SK-N-SH treated with all-trans-retinoic acid at 6 μM for 48 hours (cell line): ENCODE measurements at regions not wholly inside any gene's neighbourhood (a gene's known extent, or its start where the extent isn't known, plus 50 kb on each side); places are given as distances from the start of the nearest gene placed in this dataset.

Experiments
- ATAC-seq: fragments of 200-7000 bp; cut with Tn5 transposase; 3 replicates; pipeline ENCODE4 v1.9.1; 2020; ENCODE audit warnings: mild to moderate bottlenecking, moderate library complexity
- BACH2 ChIP-seq: fragments of 250-450 bp; sonication (Bioruptor Pico); IDR thresholded peaks from 2 replicates; pipeline ENCODE4 v1.9.0; 2021; ENCODE audit warnings: mild to moderate bottlenecking, borderline replicate concordance
- CREB5 ChIP-seq: fragments of 250-450 bp; sonication (Bioruptor Pico); IDR thresholded peaks from 2 replicates; pipeline ENCODE4 v1.5.1; 2020; ENCODE audit warnings: low read depth, mild to moderate bottlenecking, moderate library complexity
- CSDC2 ChIP-seq: fragments of 250-450 bp; sonication (Bioruptor Pico); IDR thresholded peaks from 2 replicates; pipeline ENCODE4 v1.5.0; 2020; ENCODE audit warnings: mild to moderate bottlenecking, moderate library complexity
- CSRNP3 ChIP-seq: fragments of 250-450 bp; sonication (Bioruptor Pico); IDR thresholded peaks from 2 replicates; pipeline ENCODE4 v1.5.1; 2021; ENCODE audit warnings: mild to moderate bottlenecking, moderate library complexity
- ESRRG ChIP-seq: fragments of 250-450 bp; sonication (Bioruptor Pico); IDR thresholded peaks from 2 replicates; pipeline ENCODE4 v1.6.1; 2021; ENCODE audit warnings: mild to moderate bottlenecking
- GLIS3 ChIP-seq: fragments of 250-450 bp; sonication (Bioruptor Pico); IDR thresholded peaks from 2 replicates; pipeline ENCODE4 v1.5.0; 2020; ENCODE audit warnings: mild to moderate bottlenecking, moderate library complexity
- ISL1 ChIP-seq: fragments of 250-450 bp; sonication (Bioruptor Pico); IDR thresholded peaks from 2 replicates; pipeline ENCODE4 v2.1.2; 2022; ENCODE audit warnings: mild to moderate bottlenecking, moderate library complexity
- OSR1 ChIP-seq: fragments of 250-450 bp; sonication (Bioruptor Pico); IDR thresholded peaks from 2 replicates; pipeline ENCODE4 v1.8.0; 2022; ENCODE audit warnings: moderate library complexity, mild to moderate bottlenecking, inconsistent platforms
- PATZ1 ChIP-seq: fragments of 250-450 bp; sonication (Bioruptor Pico); IDR thresholded peaks from 2 replicates; pipeline ENCODE4 v1.8.0; 2020; ENCODE audit warnings: mild to moderate bottlenecking, moderate library complexity, borderline replicate concordance
- POU6F1 ChIP-seq: fragments of 250-450 bp; sonication (Bioruptor Pico); IDR thresholded peaks from 2 replicates; pipeline ENCODE4 v1.8.0; 2021; ENCODE audit warnings: low read depth, mild to moderate bottlenecking, moderate library complexity, borderline replicate concordance
- RARB ChIP-seq: fragments of 250-450 bp; sonication (Bioruptor Pico); IDR thresholded peaks from 2 replicates; pipeline ENCODE4 v1.8.0; 2021; ENCODE audit warnings: mild to moderate bottlenecking, moderate library complexity
- TCF4 ChIP-seq: fragments of 250-450 bp; sonication (Bioruptor Pico); IDR thresholded peaks from 2 replicates; pipeline ENCODE4 v1.8.0; 2021; ENCODE audit warnings: mild to moderate bottlenecking, moderate library complexity, borderline replicate concordance
- TSHZ2 ChIP-seq: fragments of 250-450 bp; sonication (Bioruptor Pico); IDR thresholded peaks from 2 replicates; pipeline ENCODE4 v1.5.0; 2020; ENCODE audit warnings: mild to moderate bottlenecking, moderate library complexity
- ZC3H10 ChIP-seq: fragments of 250-450 bp; sonication (Bioruptor Pico); IDR thresholded peaks from 2 replicates; pipeline ENCODE4 v1.5.1; 2021; ENCODE audit warnings: mild to moderate bottlenecking, moderate library complexity
- ZFP30 ChIP-seq: fragments of 450-650 bp; formaldehyde crosslinking; IDR thresholded peaks from 2 replicates; pipeline ENCODE4 v1.5.0; 2022; ENCODE audit warnings: mild to moderate bottlenecking, moderate library complexity
- ZNF565 ChIP-seq: fragments of 450-650 bp; formaldehyde crosslinking; conservative IDR thresholded peaks from 2 replicates; pipeline ENCODE4 v1.5.0; 2020; ENCODE audit warnings: low read depth, mild to moderate bottlenecking, moderate library complexity
- ZNF70 ChIP-seq: fragments of 450-650 bp; formaldehyde crosslinking; IDR thresholded peaks from 2 replicates; pipeline ENCODE4 v1.5.0; 2020; ENCODE audit warnings: mild to moderate bottlenecking, moderate library complexity
- ZNF8 ChIP-seq: fragments of 450-650 bp; formaldehyde crosslinking; IDR thresholded peaks from 2 replicates; pipeline ENCODE4 v1.5.0; 2020; ENCODE audit warnings: mild to moderate bottlenecking, moderate library complexity

- no peak for TF ChIP-seq POU6F1
- no peak for TF ChIP-seq OSR1 (CRISPR knock-in tag)
- TF ChIP-seq ESRRG (CRISPR knock-in tag): no peak
- no peak for ATAC-seq
Measured at GRCh38 chr2:72026819-72027425, 120.7 kb downstream of the CYP26B1 start.

GRCh38 chr2:72024451-72025175, 123.0 kb downstream of the CYP26B1 start:
- TF ChIP-seq CSDC2: no peak
- no peak for TF ChIP-seq TCF4 (CRISPR knock-in tag)
- no peak for TF ChIP-seq BACH2
- no peak for TF ChIP-seq GLIS3 (CRISPR knock-in tag)
- no peak for TF ChIP-seq ESRRG (CRISPR knock-in tag)
- TF ChIP-seq ZNF8 (CRISPR knock-in tag): no peak
- no peak for TF ChIP-seq OSR1 (CRISPR knock-in tag)
- TF ChIP-seq ZNF70: no peak
- TF ChIP-seq RARB (CRISPR knock-in tag): no peak
- no peak for TF ChIP-seq POU6F1
- no peak for TF ChIP-seq CREB5 (CRISPR knock-in tag)
- no peak for TF ChIP-seq ZNF565
- TF ChIP-seq PATZ1 (CRISPR knock-in tag): no peak
- TF ChIP-seq TSHZ2: no peak
- no peak for TF ChIP-seq ZFP30
- no peak for TF ChIP-seq ISL1 (CRISPR knock-in tag)
- no peak for TF ChIP-seq CSRNP3 (CRISPR knock-in tag)
- TF ChIP-seq ZC3H10 (CRISPR knock-in tag): no peak
- TF ChIP-seq, all 23 proteins: peak for 0
- ATAC-seq: no peak
